H1 (cell line): ENCODE measurements at regions not wholly inside any gene's neighbourhood (a gene's known extent, or its start where the extent isn't known, plus 50 kb on each side); places are given as distances from the start of the nearest gene placed in this dataset.

Experiments used
- CTCF ChIA-PET: fragments of 300-600 bp; sonication (Branson Sonifier 250); formaldehyde crosslinking; loops from one replicate; lab custom pipeline; 2021; ENCODE audit not compliant: partially characterized antibody; lab: Charles Lee
- POLR2A ChIA-PET: fragments of 300-600 bp; sonication (Branson Sonifier 250); formaldehyde crosslinking; loops from one replicate; lab custom pipeline; 2021; ENCODE audit warnings: inconsistent platforms; ENCODE audit not compliant: partially characterized antibody; lab: Charles Lee
- DNase-seq, 2 experiments: peaks; one replicate each; pipeline versions ENCODE4 v3.0.0 to v3.0.0-alpha.2; 2010 to 2022; ENCODE audit warnings: low spot score in 2 of 2, low read depth in 1 of 2, mixed read lengths in 1 of 2
- FAIRE-seq: peaks from 2 replicates; lab custom pipeline; 2011; peaks lifted over from hg19 to GRCh38; lab: Jason Lieb, UNC
- H2AFZ ChIP-seq: 2 replicates; pipeline ENCODE4 v1.8.1; 2012; ENCODE audit warnings: low read length, inconsistent platforms
- H2AK5ac ChIP-seq: 2 replicates; pipeline ENCODE4 v1.6.1; 2013; ENCODE audit warnings: low read depth, low read length
- H2BK120ac ChIP-seq: replicated peaks from 2 replicates; pipeline ENCODE3; 2013; ENCODE audit warnings: low read depth, low read length, inconsistent platforms
- H2BK12ac ChIP-seq: 2 replicates; pipeline ENCODE4 v1.6.1; 2013; ENCODE audit warnings: low read depth, low read length
- H2BK15ac ChIP-seq: 2 replicates; pipeline ENCODE4 v1.6.1; 2013; ENCODE audit warnings: low read length
- H2BK20ac ChIP-seq: 2 replicates; pipeline ENCODE4 v1.6.1; 2013; ENCODE audit warnings: low read length
- H2BK5ac ChIP-seq: 2 replicates; pipeline ENCODE4 v1.6.1; 2013; ENCODE audit warnings: low read depth, low read length
- H3K14ac ChIP-seq: 2 replicates; pipeline ENCODE4 v1.6.1; 2013; ENCODE audit warnings: inconsistent platforms; ENCODE audit not compliant: insufficient read length
- H3K18ac ChIP-seq: 2 replicates; pipeline ENCODE4 v1.6.1; 2013; ENCODE audit warnings: low read length; ENCODE audit errors: extremely low read depth
- H3K23ac ChIP-seq: 2 replicates; pipeline ENCODE4 v1.6.1; 2013; ENCODE audit warnings: inconsistent platforms; ENCODE audit not compliant: insufficient read length
- H3K23me2 ChIP-seq: 2 replicates; pipeline ENCODE4 v1.6.1; 2013; ENCODE audit warnings: low read depth, low read length
- H3K27ac ChIP-seq: 2 replicates; pipeline ENCODE4 v1.6.1; 2011; ENCODE audit warnings: low read depth, low read length, inconsistent platforms
- H3K27me3 ChIP-seq, 4 experiments: replicated peaks in 1 of 4; 1 replicate in 1 of 4; 2 replicates in 3 of 4; pipeline versions ENCODE4 v1.6.1 to v1.8.1; 2011 to 2013; ENCODE audit warnings: low read length in 3 of 4, mild to moderate bottlenecking in 3 of 4, inconsistent platforms in 2 of 4, mixed read lengths in 2 of 4, moderate library complexity in 1 of 4; ENCODE audit not compliant: control insufficient read depth in 3 of 4, insufficient read depth in 3 of 4; ENCODE audit errors: extremely low read depth in 1 of 4
- H3K36me3 ChIP-seq, 4 experiments: 2 replicates each; pipeline versions ENCODE4 v1.6.1 to v1.8.1; 2011 to 2013; ENCODE audit warnings: mild to moderate bottlenecking in 4 of 4, low read length in 3 of 4, moderate library complexity in 2 of 4, control low read depth in 1 of 4, inconsistent platforms in 1 of 4; ENCODE audit not compliant: insufficient read depth in 4 of 4, control insufficient read depth in 2 of 4
- H3K4ac ChIP-seq: replicated peaks from 2 replicates; pipeline ENCODE3; 2013; ENCODE audit warnings: low read length, low read depth, mixed read lengths, inconsistent platforms; ENCODE audit not compliant: insufficient read length
- H3K4me1 ChIP-seq, 4 experiments: replicated peaks in 1 of 4; 1 replicate in 1 of 4; 2 replicates in 3 of 4; pipeline versions ENCODE4 v1.6.1 to v1.8.1; 2011 to 2013; ENCODE audit warnings: low read length in 3 of 4, inconsistent platforms in 2 of 4, mixed read lengths in 1 of 4; ENCODE audit not compliant: insufficient read depth in 4 of 4, control insufficient read depth in 3 of 4
- H3K4me2 ChIP-seq, 2 experiments: 2 replicates each; pipeline versions ENCODE4 v1.6.1 to v1.8.1; 2011 to 2013; ENCODE audit warnings: low read depth in 2 of 2, low read length in 2 of 2, control low read depth in 1 of 2, inconsistent platforms in 1 of 2, mild to moderate bottlenecking in 1 of 2; ENCODE audit not compliant: insufficient read depth in 1 of 2
- H3K4me3 ChIP-seq, 4 experiments: fragments of 200-600, 300-600 bp in 1 of 4; sonication (generic), shearing (Covaris generic), sonication (Bioruptor Twin) in 1 of 4; 2 replicates each; pipeline versions ENCODE4 v1.5.1 to v1.8.1; 2011 to 2016; ENCODE audit warnings: low read length in 4 of 4, low read depth in 3 of 4, control low read depth in 2 of 4, inconsistent platforms in 2 of 4, mild to moderate bottlenecking in 2 of 4, mixed read lengths in 1 of 4, moderate library complexity in 1 of 4; ENCODE audit not compliant: insufficient read depth in 2 of 4; ENCODE audit errors: extremely low read depth in 1 of 4
- H3K56ac ChIP-seq: replicated peaks from 2 replicates; pipeline ENCODE3; 2013; ENCODE audit warnings: low read depth, mild to moderate bottlenecking, mixed read lengths, low read length, inconsistent platforms; ENCODE audit not compliant: insufficient read length
- H3K79me1 ChIP-seq: 2 replicates; pipeline ENCODE4 v1.6.1; 2013; ENCODE audit warnings: low read depth, low read length, control low read depth
- H3K79me2 ChIP-seq, 2 experiments: 2 replicates each; pipeline versions ENCODE4 v1.6.1 to v1.8.1; 2012 to 2013; ENCODE audit warnings: low read length in 2 of 2, mild to moderate bottlenecking in 2 of 2, inconsistent platforms in 1 of 2; ENCODE audit not compliant: insufficient read depth in 2 of 2, control insufficient read depth in 1 of 2
- H3K9ac ChIP-seq, 4 experiments: replicated peaks in 1 of 4; 1 replicate in 1 of 4; 2 replicates in 3 of 4; pipeline versions ENCODE4 v1.6.1 to v1.8.1; 2011 to 2013; ENCODE audit warnings: low read depth in 3 of 4, low read length in 3 of 4, control low read depth in 2 of 4, mild to moderate bottlenecking in 2 of 4, moderate library complexity in 2 of 4, inconsistent platforms in 1 of 4; ENCODE audit errors: extremely low read depth in 1 of 4
- H3K9me3 ChIP-seq, 2 experiments: 2 replicates each; pipeline versions ENCODE4 v1.6.1 to v1.8.1; 2012 to 2013; ENCODE audit warnings: mild to moderate bottlenecking in 2 of 2, moderate library complexity in 2 of 2, control low read depth in 1 of 2, inconsistent platforms in 1 of 2, low read depth in 1 of 2, low read length in 1 of 2, mixed read lengths in 1 of 2; ENCODE audit not compliant: insufficient read depth in 2 of 2
- H4K20me1 ChIP-seq, 2 experiments: replicated peaks in 1 of 2; 2 replicates each; pipeline versions ENCODE3 to v1.8.1; 2011 to 2013; ENCODE audit warnings: inconsistent platforms in 2 of 2, low read length in 2 of 2, mild to moderate bottlenecking in 1 of 2; ENCODE audit not compliant: insufficient read depth in 2 of 2, control insufficient read depth in 1 of 2
- H4K5ac ChIP-seq: 2 replicates; pipeline ENCODE4 v1.6.1; 2013; ENCODE audit warnings: low read length, low read depth, mixed read lengths, inconsistent platforms; ENCODE audit not compliant: insufficient read length
- H4K8ac ChIP-seq: 2 replicates; pipeline ENCODE4 v1.8.0; 2013; ENCODE audit warnings: mild to moderate bottlenecking, moderate library complexity, low read length, inconsistent platforms; ENCODE audit not compliant: insufficient read depth; ENCODE audit errors: extremely low read depth
- H4K91ac ChIP-seq: replicated peaks from 2 replicates; pipeline ENCODE3; 2013; ENCODE audit warnings: low read length, mixed read lengths, inconsistent platforms; ENCODE audit not compliant: insufficient read length
- CTBP2 ChIP-seq: IDR thresholded peaks from 2 replicates; pipeline ENCODE4 v1.7.0; 2011; ENCODE audit warnings: borderline replicate concordance, mild to moderate bottlenecking, moderate library complexity, mixed read lengths, low read length; ENCODE audit not compliant: insufficient read depth, insufficient read length
- GTF2F1 ChIP-seq: IDR thresholded peaks from 2 replicates; pipeline ENCODE4 v1.6.1; 2012; ENCODE audit warnings: low read depth, low read length, improper control_type of control experiment, borderline replicate concordance
- PHF8 ChIP-seq: fragments of 200-600 bp; sonication (generic); conservative IDR thresholded peaks from 2 replicates; pipeline ENCODE4 v1.7.1; 2012; ENCODE audit warnings: low read depth, mild to moderate bottlenecking, inconsistent platforms, low read length, moderate library complexity
- POLR2AphosphoS5 ChIP-seq: IDR thresholded peaks from 2 replicates; pipeline ENCODE4 v1.6.1; 2011; ENCODE audit warnings: low read depth, low read length
- RAD21 ChIP-seq, 2 experiments: IDR thresholded peaks in 1 of 2; conservative IDR thresholded peaks in 1 of 2; 2 replicates each; pipeline ENCODE4 v1.6.1; 2011; ENCODE audit warnings: low read depth in 2 of 2, low read length in 2 of 2, improper control_type of control experiment in 1 of 2, inconsistent platforms in 1 of 2, mild to moderate bottlenecking in 1 of 2, moderate library complexity in 1 of 2
- RBBP5 ChIP-seq: IDR thresholded peaks from 2 replicates; pipeline ENCODE4 v1.7.1; 2012; ENCODE audit warnings: low read depth, mild to moderate bottlenecking, inconsistent platforms, low read length, moderate library complexity, borderline replicate concordance
- RNF2 ChIP-seq: fragments of 200-900, 300-1000 bp; sonication (generic); IDR thresholded peaks from 2 replicates; pipeline ENCODE4 v1.7.1; 2016; ENCODE audit warnings: borderline replicate concordance, low read depth, mild to moderate bottlenecking, antibody characterized with exemption, low read length; ENCODE audit not compliant: poor library complexity, severe bottlenecking; ENCODE audit errors: missing control alignments
- SAP30 ChIP-seq: fragments of 300-600 bp; sonication (generic); IDR thresholded peaks from 2 replicates; pipeline ENCODE4 v1.7.1; 2012; ENCODE audit warnings: low read length, moderate library complexity, mild to moderate bottlenecking, inconsistent platforms; ENCODE audit not compliant: insufficient read depth, insufficient replicate concordance
- SIRT6 ChIP-seq: IDR thresholded peaks from one replicate; pipeline ENCODE4 v1.7.1; 2012; ENCODE audit warnings: low read length, inconsistent platforms
- SP4 ChIP-seq: IDR thresholded peaks from 2 replicates; pipeline ENCODE4 v1.6.1; 2012; ENCODE audit warnings: low read length, inconsistent platforms
- SRF ChIP-seq: IDR thresholded peaks from 2 replicates; pipeline ENCODE4 v1.6.1; 2011; ENCODE audit warnings: mild to moderate bottlenecking, low read depth, low read length, moderate library complexity
- ZNF274 ChIP-seq: IDR thresholded peaks from 2 replicates; pipeline ENCODE4 v1.7.0; 2012; ENCODE audit warnings: low read length, borderline replicate concordance; ENCODE audit errors: extremely low read depth
- WGBS, 2 experiments: shearing (Covaris generic) in 1 of 2; methylation state at CpG; one replicate each; pipeline versions ENCODE4 v1.1.6 to v1.1.7; 2013 to 2015; ENCODE audit warnings: low lambda C conversion rate in 2 of 2, mixed read lengths in 2 of 2, inconsistent platforms in 1 of 2, low coverage in 1 of 2, missing lambda C conversion rate in 1 of 2; ENCODE audit not compliant: insufficient replicate concordance in 2 of 2, insufficient coverage in 1 of 2, insufficient read length in 1 of 2; ENCODE audit errors: extremely low coverage in 1 of 2, missing lambda C conversion rate in 1 of 2; 5-methylcytosine and 5-hydroxymethylcytosine counted together

DNA sequence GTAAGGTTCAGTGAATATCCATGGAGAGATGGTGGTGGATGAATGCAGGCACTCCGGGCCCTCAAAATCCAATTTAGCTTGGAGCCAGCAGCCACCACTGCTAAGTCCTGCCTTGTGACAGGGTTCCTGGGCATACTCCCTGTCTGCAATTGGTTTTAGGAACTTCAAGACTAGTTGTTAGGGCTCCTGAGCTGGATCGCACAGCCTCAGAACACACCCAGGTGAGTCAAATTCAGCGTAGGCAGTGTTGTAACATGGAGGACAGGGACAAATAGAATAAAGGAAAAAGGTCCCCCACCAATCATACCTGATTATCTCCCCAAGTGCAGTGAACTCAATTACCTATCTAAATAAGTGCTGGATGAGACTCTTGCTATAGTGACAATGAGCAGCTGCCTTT, 74.6 kb downstream of the PERP start:
- Histone ChIP-seq H3K79me1 (no peaks in the 10 kb centered on the region), H2BK12ac (no peak overlapping the region), H3K27ac (no peak overlapping the region), H2AK5ac (no peak overlapping the region), H4K5ac (no peak overlapping the region), H3K4me2 (no peak overlapping the region), H4K91ac (no peak overlapping the region), H3K36me3 (no peaks in the 10 kb centered on the region), H3K9me3 (no peaks in the 10 kb centered on the region), H2BK15ac (no peak overlapping the region), H3K23me2 (no peaks in the 10 kb centered on the region), H4K20me1 (no peaks in the 10 kb centered on the region), H4K8ac (no peak overlapping the region), H3K4ac (no peak overlapping the region), H2BK20ac (no peak overlapping the region), H3K18ac (no peak overlapping the region), H3K14ac (no peak overlapping the region), H3K4me1 (no peaks in the 10 kb centered on the region), H2BK5ac (no peak overlapping the region), H3K79me2 (no peaks in the 10 kb centered on the region), H2BK120ac (no peak overlapping the region), H3K23ac (no peak overlapping the region), H3K27me3 (no peaks in the 10 kb centered on the region), H2AFZ (no peak overlapping the region), H3K56ac (no peak overlapping the region), H3K4me3 (no peak overlapping the region), H3K9ac (no peak overlapping the region)
- DNase-seq (no peak), FAIRE-seq (no peak)
- ChIA-PET POLR2A (interaction anchor here (0.6 kb wide), 1 partner anchor 205 kb away, joined by 3 read pairs; no protein-coding TSS in a partner anchor), CTCF (interaction anchor here (0.5 to 1.4 kb wide), 2 partner anchors 25 to 253 kb away, joined by 5 to 7 read pairs; no protein-coding TSS in a partner anchor)
- WGBS, 2 experiments: 95% methylated on average over 3 of the region's 3 CpGs; no CpG with 5 or more reads in 1 of the 2 experiments
- TF ChIP-seq RBBP5 (no peak), GTF2F1 (no peak), SRF (no peak), SIRT6 (no peak), PHF8 (no peak), ZNF274 (no peak), RAD21 (IDR thresholded peaks at IDR 0.05 in 1 of 2, conservative IDR thresholded peaks at IDR 0.05 in 1 of 2; ENCODE audit: low read depth in 2 of 2, low read length in 2 of 2) (no peak), POLR2AphosphoS5 (no peak), SAP30 (no peak), CTBP2 (no peak), SP4 (no peak), RNF2 (no peak)
